Esophagus squamous epithelium (tissue), 5 donors: ENCODE measurements at regions not wholly inside any gene's neighbourhood (a gene's known extent, or its start where the extent isn't known, plus 50 kb on each side); places are given as distances from the start of the nearest gene placed in this dataset.

Experiments
- DNase-seq: peaks from one replicate; lab custom pipeline; 2025; lab: John Stamatoyannopoulos, UW
- H3K27ac ChIP-seq, 4 donors: fragments of 200-600 bp; sonication (generic); one replicate each; pipeline ENCODE4 v1.5.1; 2016 to 2019; ENCODE audit warnings: mild to moderate bottlenecking in 1 of 4
- H3K27me3 ChIP-seq, 4 donors: fragments of 200-600 bp; sonication (generic); 1 replicate in 3 of 4; 2 replicates in 1 of 4; pipeline versions ENCODE4 v1.5.1 to v1.6.0; 2017 to 2021; ENCODE audit warnings: antibody characterized with exemption in 1 of 4
- H3K36me3 ChIP-seq, 3 donors: fragments of 200-600 bp; sonication (generic); one replicate each; pipeline ENCODE4 v1.5.1; 2016 to 2019
- H3K4me1 ChIP-seq, 3 donors: fragments of 200-600 bp; sonication (generic); one replicate each; pipeline ENCODE4 v1.5.1; 2017 to 2019
- H3K4me3 ChIP-seq, 4 donors: fragments of 200-600 bp; sonication (generic); 1 replicate in 3 of 4; 2 replicates in 1 of 4; pipeline ENCODE4 v1.5.1; 2016 to 2019; ENCODE audit warnings: mild to moderate bottlenecking in 2 of 4, moderate library complexity in 1 of 4
- H3K9me3 ChIP-seq, 3 donors: fragments of 200-600 bp; sonication (generic); one replicate each; pipeline ENCODE4 v1.5.1; 2016 to 2019
- POLR2A ChIP-seq, 4 donors: fragments of 450-650 bp; IDR thresholded peaks; one replicate each; pipeline ENCODE4 v1.6.1; 2017; ENCODE audit warnings: antibody characterized with exemption in 4 of 4, mild to moderate bottlenecking in 4 of 4, moderate library complexity in 3 of 4
- WGBS, 2 donors: methylation state at CpG; one replicate each; pipeline ENCODE4 v1.1.5; 2018; 5-methylcytosine and 5-hydroxymethylcytosine counted together
- intact Hi-C: fragments of 100-400 bp; cut with DNase I; formaldehyde crosslinking; loops from one replicate; pipeline ENCODE4 v1.15.0; 2022
- TF ChIP-seq, protein P1 (sequence below), 6 experiments: fragments of 450-650 bp in 4 of 6; fragments of 200-600 bp in 2 of 6; sonication (generic) in 2 of 6; IDR thresholded peaks; one replicate each; pipeline ENCODE4 v1.5.1; 2016 to 2019; ENCODE audit warnings: antibody characterized with exemption in 6 of 6, mild to moderate bottlenecking in 4 of 6, moderate library complexity in 4 of 6
- donor health status: DM: yes; HTN: yes; CAD: no.

DNA sequence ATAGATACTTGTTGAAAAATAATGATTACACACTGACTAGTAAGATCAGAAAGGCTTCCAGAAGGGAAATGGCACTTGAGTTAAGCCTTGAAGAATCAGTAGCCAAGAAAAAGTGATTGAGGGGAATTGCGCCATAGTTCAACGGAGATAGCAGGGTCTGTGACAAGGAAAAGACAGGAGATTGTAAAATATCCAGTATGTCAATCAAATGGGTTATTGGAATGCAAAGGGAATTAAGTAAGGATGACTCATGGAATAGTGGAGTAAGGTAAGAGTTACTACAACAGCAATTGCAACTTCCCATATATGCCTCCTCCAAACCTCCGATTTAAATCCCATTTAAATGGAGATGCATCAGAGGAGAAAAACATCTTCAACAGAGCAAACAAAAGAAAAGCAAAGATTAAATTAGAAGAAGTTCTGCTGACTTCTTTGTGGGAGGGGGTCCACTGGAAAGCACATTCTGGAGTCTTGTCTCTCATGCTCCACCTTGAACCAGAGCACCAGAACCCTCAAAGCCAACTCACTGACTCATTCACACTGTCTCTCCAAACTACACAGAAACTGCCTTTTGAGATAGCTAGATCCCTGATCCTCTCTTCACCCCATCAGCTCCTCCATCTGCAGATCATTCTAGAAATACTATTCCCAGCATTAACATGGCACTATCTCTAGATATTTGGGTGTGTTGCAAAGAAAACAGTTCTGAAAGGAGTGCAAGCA, 138.2 kb downstream of the NUAK1 start:
- Histone ChIP-seq H3K9me3 (no peaks in the 10 kb centered on the region), H3K36me3 (no peaks in the 10 kb centered on the region), H3K27me3 (no peaks in the 10 kb centered on the region), H3K4me3 (no peak overlapping the region), H3K27ac (no peak overlapping the region), H3K4me1 (no peaks in the 10 kb centered on the region)
- TF ChIP-seq, protein P1, sequence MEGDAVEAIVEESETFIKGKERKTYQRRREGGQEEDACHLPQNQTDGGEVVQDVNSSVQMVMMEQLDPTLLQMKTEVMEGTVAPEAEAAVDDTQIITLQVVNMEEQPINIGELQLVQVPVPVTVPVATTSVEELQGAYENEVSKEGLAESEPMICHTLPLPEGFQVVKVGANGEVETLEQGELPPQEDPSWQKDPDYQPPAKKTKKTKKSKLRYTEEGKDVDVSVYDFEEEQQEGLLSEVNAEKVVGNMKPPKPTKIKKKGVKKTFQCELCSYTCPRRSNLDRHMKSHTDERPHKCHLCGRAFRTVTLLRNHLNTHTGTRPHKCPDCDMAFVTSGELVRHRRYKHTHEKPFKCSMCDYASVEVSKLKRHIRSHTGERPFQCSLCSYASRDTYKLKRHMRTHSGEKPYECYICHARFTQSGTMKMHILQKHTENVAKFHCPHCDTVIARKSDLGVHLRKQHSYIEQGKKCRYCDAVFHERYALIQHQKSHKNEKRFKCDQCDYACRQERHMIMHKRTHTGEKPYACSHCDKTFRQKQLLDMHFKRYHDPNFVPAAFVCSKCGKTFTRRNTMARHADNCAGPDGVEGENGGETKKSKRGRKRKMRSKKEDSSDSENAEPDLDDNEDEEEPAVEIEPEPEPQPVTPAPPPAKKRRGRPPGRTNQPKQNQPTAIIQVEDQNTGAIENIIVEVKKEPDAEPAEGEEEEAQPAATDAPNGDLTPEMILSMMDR (IDR thresholded peaks at IDR 0.05): no peak
- TF ChIP-seq POLR2A (IDR thresholded peaks at IDR 0.05): no peak
- intact Hi-C loops: no loop called here
- 67 to 78% methylated on average over 3 of the region's 3 CpGs for WGBS, 2 donors
- DNase-seq: no peak

DNA sequence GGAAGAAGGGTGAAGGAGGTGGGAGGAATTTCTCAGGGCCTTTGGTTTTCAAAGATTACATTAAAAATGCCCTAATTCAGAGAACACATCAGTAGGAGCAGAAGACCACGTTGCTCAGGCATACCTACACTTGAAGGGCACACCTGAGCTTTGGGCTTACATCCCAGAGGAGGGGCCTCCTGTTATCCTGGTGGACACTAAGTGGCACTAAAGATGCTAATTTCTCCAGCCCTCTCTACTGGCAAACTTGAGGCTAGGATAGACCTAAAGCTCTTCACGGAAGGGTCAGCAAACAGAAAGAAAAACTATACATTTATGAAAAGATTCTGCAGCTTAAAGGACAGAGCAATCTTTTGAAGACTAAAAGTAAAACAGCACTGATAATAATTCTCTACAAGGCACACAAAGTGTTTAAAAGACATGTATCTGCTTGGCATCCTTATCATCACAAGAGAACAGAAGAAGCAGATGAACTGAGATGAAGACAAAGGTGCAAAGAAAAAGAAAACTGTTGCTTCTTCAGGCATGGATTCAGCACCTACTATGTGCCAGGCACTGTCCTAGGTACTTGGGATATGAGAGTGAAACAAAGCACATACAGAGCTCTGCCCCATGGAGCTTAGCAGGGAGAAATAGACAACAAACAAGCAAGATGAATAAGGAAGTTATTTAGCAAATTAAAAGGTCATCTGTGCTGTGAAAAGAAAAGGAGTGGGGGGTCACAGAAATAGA, 137.5 kb downstream of the NUAK1 start:
- no peaks in the 10 kb centered on the region for H3K27me3 ChIP-seq
- H3K9me3 ChIP-seq: no peaks in the 10 kb centered on the region
- H3K27ac ChIP-seq: no peak overlapping the region
- intact Hi-C loops: no loop called here
- no peak overlapping the region for H3K4me3 ChIP-seq
- H3K4me1 ChIP-seq: no peaks in the 10 kb centered on the region
- H3K36me3 ChIP-seq: no peaks in the 10 kb centered on the region
- no peak for TF ChIP-seq POLR2A (IDR thresholded peaks at IDR 0.05)
- TF ChIP-seq, protein P1 (IDR thresholded peaks at IDR 0.05): no peak
- DNase-seq: no peak
- WGBS, 2 donors: 58 to 84% methylated on average over 2 of the region's 2 CpGs

DNA sequence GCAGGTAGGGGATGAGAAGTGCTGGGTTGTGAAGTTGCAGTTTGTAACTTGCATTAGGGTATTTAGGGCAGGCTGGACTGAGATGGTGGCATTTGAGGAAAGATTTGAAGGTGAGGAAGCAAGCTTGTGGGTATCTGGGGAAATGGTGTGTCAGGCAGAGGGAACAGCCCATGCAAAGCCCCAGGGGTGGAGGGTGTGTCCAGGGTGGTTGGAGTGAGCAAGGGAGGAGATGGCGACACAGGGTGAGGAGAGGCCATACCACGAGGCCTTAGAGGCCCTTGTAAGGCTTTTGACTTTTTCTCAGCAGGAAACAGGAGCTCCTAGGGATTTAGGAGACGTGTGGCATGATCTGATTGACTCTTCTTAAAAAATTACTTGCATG, 136.9 kb downstream of the NUAK1 start:
- H3K27me3 ChIP-seq: no peaks in the 10 kb centered on the region
- DNase-seq: no peak
- no peak overlapping the region for H3K27ac ChIP-seq
- intact Hi-C loops: no loop called here
- TF ChIP-seq POLR2A (IDR thresholded peaks at IDR 0.05): no peak
- TF ChIP-seq, protein P1 (IDR thresholded peaks at IDR 0.05): no peak
- no peak overlapping the region for H3K4me3 ChIP-seq
- no peaks in the 10 kb centered on the region for H3K4me1 ChIP-seq
- no peaks in the 10 kb centered on the region for H3K36me3 ChIP-seq
- H3K9me3 ChIP-seq: no peaks in the 10 kb centered on the region
- WGBS, 2 donors: 64 to 68% methylated on average over 3 of the region's 3 CpGs

DNA sequence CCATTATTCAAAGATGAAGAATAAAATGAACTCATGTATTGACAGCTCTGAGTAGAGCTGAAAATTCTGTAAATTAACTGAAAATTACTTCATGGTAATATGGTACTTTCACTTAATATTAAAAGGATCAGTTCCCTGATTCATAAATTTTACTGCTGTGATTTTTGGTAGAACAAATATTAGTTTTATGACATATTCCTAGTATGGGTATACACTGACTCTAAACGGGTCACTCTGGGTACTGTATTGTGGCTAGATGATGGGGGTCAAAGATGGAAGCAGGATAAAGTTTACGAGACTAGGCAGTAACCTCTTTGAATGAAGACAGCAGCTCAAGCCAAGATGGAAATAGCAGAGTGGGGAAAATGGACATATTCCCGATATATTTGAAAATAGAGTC, 135.5 kb downstream of the NUAK1 start:
- Histone ChIP-seq H3K4me3 (no peak overlapping the region), H3K4me1 (no peaks in the 10 kb centered on the region), H3K36me3 (no peaks in the 10 kb centered on the region), H3K27me3 (no peaks in the 10 kb centered on the region), H3K27ac (no peak overlapping the region), H3K9me3 (no peaks in the 10 kb centered on the region)
- TF ChIP-seq, protein P1 (IDR thresholded peaks at IDR 0.05): no peak
- no peak for TF ChIP-seq POLR2A (IDR thresholded peaks at IDR 0.05)
- intact Hi-C loops: no loop called here
- no peak for DNase-seq
- WGBS, 2 donors: 87 to 91% methylated on average over 3 of the region's 3 CpGs

DNA sequence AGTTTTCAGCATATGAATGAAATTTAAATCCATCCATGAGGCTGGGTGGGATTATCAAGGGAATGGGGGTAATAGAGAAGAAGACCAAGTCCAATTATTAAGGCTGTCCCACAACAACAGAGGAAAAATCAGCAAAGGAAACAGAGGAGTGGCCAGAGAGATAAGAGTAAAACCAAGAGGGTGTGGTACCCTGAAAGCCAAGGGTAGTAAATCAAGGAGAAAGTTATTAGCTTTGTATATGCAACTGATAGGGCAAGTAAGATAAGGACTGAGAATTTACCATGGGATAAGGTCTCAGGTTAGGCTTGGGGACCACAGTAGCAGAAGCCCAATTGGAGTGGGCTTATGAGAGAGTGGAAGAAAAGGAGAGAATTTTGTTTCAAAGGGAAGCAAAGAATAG, 134.5 kb downstream of the NUAK1 start:
- H3K9me3 ChIP-seq: no peaks in the 10 kb centered on the region
- no peaks in the 10 kb centered on the region for H3K4me1 ChIP-seq
- no peak overlapping the region for H3K27ac ChIP-seq
- no peak overlapping the region for H3K4me3 ChIP-seq
- H3K27me3 ChIP-seq: no peaks in the 10 kb centered on the region
- no peak for DNase-seq
- intact Hi-C loops: no loop called here
- no peaks in the 10 kb centered on the region for H3K36me3 ChIP-seq
- TF ChIP-seq POLR2A (IDR thresholded peaks at IDR 0.05): no peak
- TF ChIP-seq, protein P1 (IDR thresholded peaks at IDR 0.05): no peak
